HG02571 (cell line): ENCODE measurements at regions not wholly inside any gene's neighbourhood (a gene's known extent, or its start where the extent isn't known, plus 50 kb on each side); places are given as distances from the start of the nearest gene placed in this dataset.
A peak's percentile ranks its signal among the peaks of the same experiment; 100 is the strongest.
"Not testable (repeated sequence)": the region's sequence is repeated elsewhere in the genome, so short reads cannot be mapped to it uniquely, and the experiment has no call there.

ENCODE experiments used
- ATAC-seq: cut with Tn5 transposase; IDR thresholded peaks from one replicate; pipeline ENCODE4 v1.9.1; 2021; ENCODE audit warnings: mild to moderate bottlenecking, moderate library complexity; ENCODE audit not compliant: unreplicated experiment

DNA sequence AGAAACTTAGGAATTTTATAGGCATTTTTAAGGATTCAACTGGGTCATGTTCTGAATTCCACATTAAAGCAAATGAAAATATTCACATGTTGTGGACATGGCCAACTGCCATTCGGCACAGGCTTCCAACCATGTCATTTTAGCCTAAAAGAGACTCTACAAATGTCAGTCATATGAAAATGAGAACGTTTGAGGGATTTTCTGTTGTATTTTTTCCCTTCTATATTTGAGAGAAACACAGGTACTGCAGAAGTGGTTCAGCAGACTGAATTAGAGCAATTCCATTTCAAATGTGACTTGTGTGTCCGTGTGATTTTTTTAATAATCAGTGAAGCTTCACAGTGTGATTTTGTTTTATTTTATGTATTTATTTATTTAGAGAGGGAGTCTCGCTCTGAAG is 124.3 kb downstream of the TP53TG3F start:
- not testable (repeated sequence) for ATAC-seq

DNA sequence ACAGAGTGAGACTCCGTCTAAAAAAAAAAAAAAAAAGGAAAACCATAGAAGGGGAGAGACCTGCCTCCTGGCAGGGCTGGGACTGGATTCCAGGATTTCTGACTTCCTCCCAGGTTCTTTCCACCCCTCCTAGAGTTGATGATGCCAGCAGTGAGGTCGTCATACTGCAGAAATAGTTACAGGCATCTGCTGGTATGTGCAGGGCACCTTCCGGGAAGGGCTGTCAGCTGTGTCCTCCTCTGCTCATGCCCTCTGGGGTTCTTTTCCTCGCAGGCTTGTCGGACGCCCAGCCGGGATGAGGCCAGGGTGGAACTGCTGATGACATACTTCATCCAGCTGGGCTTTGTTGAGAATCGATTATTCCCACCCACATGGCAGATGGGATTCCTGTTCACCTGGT is 129.2 kb downstream of the TP53TG3F start:
- not testable (repeated sequence) for ATAC-seq

DNA sequence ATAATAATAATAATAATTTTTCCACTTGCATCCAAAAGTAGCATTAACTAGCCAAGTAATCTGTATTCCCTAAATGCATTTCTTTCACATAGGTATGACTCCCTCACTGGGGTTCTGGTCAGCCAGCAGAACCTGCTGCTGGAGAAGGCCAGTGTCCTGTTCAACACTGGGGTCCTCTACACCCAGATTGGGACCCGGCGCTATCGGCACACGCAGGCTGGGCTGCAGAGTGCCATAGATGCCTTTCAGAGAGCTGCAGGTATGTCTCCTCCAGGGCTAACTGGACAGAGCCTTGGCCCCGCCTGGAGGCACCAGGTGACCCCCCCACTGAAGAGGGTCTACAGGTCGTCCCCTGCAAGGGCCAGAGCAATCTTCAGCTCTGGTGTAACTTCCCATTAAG is 133.9 kb downstream of the TP53TG3F start:
- not testable (repeated sequence) for ATAC-seq

DNA sequence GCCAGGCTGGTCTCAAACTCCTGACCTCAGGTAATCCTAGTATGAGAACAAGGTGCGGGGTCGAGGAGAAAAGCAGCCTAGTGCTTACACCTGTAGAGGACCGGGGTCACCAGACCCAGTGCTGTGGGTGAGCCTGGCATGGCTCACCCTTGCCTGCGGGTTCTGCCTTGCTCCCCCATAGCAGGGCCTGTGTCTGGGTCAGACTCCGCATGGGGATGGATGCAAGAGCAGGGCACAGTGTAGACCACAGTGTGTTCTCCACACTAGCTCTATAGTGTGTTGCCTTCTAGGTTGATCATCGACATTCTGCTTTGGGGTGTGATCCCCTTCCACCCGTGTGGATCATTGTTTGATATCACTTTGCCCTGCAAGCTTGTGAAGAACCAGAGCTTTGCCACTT is 135.7 kb downstream of the TP53TG3F start:
- ATAC-seq, result not testable (repeated sequence)

DNA sequence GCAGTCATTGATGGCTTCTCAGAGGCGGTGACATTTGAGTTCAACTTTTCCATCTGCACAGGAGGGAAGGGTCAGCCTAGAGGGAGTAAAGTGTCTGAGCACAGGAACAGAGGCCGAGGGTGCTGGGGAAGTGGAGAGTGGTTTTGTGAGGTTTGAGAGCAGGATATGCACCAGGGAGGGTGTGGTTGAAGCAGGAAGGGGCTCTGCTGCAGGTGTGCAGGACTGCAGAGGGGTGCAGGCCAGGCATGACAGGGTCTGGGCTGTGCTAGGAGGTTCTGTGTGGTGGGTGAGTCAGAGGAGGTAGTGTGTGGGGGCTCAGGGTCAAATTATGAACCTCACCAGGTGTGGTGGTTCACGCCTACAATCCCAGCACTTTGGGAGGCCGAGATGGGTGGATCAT is 141.6 kb downstream of the TP53TG3F start:
- not testable (repeated sequence) for ATAC-seq

DNA sequence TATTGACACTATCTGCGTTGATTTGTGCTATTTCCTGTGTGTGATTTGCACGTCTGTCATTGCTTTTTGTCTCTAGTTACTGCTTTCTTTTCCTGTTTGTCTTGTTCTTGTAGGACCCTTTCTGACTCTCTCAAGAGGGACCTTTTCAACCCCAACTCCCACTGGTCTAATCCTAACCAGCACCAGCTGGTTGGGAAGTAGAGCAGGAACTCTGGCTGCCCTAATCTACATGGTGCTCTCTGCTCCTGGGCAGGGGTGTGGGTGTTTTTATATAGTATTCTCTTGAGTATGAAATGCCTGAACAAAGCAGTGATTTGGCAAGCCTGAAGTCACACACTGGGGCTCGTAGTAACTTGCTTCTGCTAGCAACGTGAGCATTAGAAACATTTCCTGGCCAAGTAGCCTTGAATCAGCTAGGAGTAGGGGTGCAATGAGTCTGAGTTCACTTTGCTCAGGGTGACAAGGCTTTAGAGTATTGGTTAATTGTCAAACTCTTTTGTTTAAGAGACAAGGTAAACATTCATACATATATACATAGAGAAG is 164.2 kb downstream of the TP53TG3F start:
- not testable (repeated sequence) for ATAC-seq

DNA sequence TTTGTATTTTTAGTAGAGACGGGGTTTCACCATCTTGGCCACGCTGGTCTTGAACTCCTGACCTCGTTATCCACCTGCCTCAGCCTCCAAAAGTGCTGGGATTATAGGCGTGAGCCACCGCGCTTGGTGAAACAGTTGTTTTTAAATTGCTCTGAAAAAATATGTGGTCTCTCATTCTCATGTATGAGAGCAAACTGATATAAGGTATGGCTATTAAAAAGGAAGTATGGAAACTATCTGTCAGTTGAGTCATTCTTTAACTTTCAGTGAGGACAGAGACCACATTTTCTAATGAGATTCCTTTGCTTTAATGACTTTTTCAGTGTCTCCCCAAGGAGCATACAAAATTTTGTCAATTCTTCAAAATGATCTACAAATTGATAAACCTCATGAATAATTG is 169.5 kb downstream of the TP53TG3F start:
- ATAC-seq, result not testable (repeated sequence)

DNA sequence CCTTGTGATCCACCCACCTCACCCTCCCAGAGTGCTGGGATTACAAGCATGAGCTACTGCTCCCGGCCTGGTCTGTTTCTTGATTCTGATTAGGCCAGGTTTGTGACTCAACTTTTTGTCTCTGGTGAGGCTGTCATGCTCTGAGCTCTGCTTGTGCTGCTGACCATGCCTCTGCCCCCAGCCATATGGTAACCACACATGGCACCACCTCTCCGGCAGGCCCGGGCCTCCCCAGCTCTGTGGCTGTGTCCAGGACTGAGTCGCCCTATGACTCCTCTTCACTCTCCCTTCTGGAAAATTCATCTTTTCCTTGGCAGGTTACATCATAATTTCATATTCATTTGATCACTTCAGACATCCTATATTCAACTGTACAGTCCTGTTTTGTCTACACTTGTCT is 172.3 kb downstream of the TP53TG3F start:
- ATAC-seq, result not testable (repeated sequence)

DNA sequence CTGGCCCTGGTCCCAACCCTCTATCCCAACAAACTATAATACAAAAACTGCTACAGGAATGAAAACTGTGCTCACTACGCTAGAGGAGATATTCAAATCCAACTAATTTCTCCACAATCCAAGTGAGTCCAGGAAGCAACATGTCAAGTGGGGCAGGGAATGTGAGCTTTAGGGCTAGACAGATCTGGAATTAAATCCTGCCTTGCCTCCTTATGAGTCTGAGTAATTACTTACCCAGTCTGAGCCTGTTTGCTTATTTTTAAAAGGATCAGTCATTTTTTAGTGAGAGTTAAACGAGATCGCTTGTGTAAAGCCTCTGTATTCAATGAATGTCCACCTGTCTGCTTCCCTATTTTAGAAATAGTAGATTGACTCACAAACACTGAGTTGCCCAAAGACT is 174.6 kb downstream of the TP53TG3F start:
- ATAC-seq, result not testable (repeated sequence)

DNA sequence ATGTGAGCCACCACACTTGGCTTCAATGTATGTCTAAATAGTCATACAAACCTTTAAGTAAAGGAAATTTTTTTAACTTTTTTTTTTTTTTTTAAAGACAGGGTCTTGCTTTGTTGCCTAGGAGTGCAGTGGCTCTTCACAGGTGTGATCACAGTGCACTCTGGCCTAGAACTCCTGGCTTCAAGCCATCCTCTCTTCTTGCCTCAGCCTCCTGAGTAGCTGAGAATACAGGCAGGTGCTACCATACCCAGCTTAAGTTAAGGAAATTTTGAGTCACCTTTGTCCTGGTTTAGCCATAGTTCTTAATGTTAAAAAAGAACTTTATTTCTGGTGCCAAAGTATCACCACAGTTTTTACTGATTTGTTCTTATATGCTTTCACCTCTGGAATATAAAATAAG is 177.3 kb downstream of the TP53TG3F start:
- ATAC-seq, result not testable (repeated sequence)

DNA sequence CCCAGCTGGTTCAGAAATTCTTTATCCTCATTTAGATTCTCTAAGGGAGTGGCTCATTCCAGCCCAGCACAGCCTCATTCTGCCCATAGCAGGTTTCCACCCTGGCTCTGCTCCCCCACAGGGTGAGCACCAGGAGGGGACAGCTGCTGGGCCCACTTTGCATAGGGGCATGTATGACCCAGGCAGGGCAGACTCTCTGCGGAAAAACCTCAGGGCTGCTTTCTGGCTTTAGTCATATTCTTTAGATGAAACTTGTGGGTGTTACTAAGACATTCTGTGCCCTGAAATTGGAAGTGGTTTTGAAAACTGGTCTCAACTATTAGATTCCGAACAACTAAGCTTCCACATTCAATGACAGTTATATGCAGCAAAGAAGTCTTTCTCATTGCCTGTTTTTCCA is 183.9 kb downstream of the TP53TG3F start:
- ATAC-seq, result peak; percentile 88

DNA sequence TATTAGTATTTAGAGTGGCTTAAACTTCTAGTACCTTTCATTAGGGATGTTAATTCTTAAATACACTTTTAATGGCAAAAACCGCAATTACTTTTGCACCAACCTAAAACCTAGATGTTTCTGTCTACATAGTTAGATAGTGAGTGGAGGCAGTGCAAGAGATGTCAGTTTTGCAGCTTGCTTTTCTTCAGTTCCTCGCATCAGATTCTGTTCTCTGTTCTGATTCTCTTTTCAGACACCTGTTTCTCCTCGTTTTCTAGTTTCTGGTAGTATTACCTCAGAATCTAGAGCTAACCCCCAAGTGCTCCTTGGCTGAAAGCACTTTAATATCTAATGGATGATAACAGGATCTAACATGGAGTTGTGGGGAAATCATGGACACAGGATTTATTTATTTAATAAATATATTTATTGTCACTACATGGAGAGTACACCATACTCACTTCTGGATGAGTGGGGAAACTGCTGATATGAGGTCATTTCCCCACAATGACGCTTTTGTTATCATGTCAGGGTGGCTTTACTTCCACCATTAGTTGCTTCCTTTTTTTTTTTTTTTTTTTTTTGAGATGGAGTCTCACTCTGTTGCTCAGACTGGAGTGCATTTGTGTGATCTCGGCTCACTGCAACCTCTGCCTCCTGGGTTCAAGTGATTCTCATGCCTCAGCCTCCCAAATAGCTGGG is 184.4 kb downstream of the TP53TG3F start:
- peak; percentile 45 for ATAC-seq

DNA sequence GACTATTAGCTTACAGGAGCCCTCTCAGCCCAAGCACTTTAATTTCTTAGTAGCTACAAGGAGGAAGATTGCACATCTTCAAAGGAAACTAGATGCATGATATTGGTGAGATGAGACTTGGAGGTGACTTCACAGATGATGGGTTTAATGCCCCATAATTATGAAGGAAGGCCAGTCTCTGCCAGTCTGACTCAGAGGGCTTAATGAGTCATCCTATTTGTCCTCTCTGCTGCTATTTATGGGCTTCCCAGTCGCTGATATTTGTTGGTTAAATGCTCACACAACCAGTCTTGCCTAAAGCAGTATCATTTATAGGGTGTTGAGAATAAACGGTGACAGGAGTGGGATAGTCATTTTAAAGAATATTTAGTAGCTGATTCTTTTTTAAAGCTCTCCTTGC is 187.0 kb downstream of the TP53TG3F start:
- not testable (repeated sequence) for ATAC-seq

DNA sequence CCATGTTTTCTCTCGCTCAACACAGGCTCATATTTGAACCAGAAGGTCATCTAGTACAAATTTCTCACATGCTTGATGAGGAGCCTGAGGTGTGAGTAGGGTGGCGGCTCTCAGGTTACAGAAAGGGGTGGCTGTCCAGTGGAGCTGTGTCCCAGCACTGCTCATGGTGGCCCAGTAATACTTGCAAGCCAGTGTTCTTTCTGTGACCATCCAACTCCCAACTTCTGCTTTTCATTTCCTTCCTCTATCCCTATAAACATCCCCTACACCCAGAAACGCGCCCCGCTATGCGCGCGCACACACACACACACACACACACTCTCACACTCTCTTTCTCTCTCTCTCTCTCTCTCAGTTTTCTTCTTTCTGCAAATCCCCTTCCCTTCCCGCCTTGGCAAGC is 196.3 kb downstream of the TP53TG3F start:
- ATAC-seq, result not testable (repeated sequence)

DNA sequence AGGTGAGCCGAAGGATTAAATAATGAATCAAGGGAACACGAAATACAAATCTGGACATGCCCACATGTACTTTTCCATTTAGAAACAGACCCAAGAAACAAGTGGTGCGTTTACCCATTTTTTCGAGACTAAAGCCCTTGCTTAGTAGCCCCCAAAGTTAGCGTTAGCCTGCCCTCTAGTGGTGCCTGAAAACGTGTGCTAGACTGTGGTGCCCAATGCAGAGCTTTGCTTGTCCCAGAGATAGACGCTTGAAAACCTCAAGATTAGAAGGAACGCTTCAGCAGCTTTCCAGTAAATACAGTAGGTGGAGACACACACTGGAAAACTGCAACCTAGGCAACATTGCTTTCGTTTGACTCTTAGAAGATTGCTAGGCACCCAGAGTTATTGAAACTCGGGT is 197.0 kb downstream of the TP53TG3F start:
- peak; percentile 64 for ATAC-seq

DNA sequence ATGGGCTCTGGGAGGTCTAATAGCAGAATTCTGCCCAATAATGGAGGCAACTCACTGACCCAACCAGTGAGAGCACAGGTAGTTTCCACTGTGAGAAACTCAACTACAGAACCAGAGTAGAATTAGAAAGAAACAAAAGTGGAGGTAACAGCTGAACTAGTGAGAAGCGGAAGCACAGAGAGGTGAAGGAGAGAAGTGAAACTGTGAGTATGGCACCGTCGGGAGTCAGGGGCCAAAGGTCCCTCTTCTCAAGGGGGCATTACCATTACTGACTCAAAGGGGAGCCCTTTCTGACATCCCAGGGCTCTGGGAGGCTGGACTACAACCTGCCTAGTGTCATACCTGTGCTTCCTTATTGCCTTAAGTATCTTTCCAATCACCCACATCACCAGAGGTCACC is 198.3 kb downstream of the TP53TG3F start:
- ATAC-seq, result peak; percentile 60

DNA sequence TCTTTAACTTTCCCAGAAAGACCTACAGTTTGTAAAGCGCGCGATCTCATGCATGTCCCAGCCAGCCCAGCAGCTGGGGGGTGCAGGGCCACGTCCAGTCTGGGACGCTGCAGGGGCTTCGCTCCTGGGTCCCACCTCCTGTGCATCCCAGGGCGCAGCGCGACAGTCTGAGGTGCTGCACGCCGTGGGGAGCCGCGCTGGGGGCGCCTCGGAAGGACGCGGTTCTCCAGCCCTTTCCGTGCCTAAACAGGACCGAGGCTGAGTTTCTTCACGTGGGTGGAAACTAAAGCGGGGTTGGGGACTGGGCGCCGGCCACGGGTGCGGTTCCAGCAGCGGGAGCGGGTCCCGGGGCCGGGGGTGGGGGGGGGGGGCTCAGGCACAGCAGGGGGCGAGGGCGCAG is 221.4 kb downstream of the TP53TG3F start:
- ATAC-seq, result not testable (repeated sequence)

DNA sequence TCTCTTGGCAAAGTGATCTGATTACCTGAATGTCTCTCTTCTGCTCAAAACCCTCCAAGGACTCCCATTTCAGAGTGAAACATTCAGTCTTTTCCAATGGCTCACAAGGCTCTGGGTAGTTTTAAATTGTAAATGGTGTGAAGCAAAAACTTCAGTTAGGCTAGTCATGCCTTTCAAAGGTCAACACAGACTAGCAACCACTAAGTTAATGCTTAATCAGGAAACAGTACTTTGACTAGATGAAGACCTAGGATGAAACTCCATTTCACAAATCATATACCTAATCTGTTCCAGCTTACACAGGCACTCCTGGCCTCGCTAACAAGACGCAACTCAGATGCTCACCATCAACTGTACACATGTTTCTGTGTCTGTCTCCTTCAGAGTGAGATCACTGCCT is 240.9 kb downstream of the TP53TG3F start:
- ATAC-seq, result not testable (repeated sequence)

DNA sequence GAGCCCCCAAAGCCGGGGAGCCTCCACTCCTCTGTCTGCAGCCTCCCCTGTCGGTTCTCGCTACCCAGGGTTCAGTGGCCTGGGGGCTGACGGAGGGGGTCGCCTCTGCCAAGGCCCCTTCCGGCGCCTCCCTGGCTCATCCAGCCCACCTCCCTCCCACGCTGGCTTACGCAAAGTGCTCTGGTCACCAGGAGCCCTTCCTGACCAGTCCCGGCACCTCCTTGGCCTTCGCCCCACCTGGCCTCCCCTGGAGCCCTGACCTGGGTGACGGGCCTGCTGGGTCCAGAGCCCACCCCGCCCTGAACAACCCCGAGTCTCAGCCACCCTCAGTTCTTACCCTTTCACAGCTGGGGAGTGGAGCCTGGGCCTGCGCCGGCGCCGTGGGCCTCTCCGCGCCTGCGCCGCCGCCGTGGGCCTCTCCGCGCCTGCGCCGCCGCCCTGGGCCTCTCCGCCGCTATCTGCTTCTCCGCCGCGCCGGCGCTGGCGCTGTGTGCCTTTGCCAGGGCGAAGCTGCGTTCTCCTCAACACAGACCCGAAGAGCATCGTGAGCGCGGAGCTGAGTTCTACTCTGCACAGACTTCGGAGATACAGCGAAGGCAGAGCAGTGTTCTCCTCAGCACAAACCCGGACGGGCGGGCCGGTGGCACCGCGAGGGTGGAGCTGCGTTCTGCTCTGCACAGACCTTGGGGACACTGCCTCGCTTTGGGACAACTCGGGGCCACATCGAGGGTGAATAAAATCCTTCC is 247.6 kb downstream of the TP53TG3F start:
- ATAC-seq, result not testable (repeated sequence)

DNA sequence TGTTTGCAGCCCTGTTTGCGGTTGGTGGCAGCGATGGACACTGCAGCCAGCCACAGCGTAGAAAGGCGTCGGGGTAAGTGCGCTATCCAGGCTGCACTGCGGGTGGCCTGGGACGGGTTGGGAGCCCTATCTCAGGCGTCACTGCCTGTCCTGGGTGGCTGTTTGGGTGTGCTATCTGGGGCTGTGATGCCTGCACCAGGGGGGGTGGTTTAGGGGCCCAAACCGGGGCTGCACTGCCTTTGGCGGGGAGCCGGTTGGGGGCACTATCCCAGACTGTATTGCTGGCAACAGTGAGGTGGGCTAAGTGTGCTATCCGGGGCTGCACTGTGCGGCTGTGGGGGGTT is 248.2 kb downstream of the TP53TG3F start:
- ATAC-seq, result not testable (repeated sequence)

DNA sequence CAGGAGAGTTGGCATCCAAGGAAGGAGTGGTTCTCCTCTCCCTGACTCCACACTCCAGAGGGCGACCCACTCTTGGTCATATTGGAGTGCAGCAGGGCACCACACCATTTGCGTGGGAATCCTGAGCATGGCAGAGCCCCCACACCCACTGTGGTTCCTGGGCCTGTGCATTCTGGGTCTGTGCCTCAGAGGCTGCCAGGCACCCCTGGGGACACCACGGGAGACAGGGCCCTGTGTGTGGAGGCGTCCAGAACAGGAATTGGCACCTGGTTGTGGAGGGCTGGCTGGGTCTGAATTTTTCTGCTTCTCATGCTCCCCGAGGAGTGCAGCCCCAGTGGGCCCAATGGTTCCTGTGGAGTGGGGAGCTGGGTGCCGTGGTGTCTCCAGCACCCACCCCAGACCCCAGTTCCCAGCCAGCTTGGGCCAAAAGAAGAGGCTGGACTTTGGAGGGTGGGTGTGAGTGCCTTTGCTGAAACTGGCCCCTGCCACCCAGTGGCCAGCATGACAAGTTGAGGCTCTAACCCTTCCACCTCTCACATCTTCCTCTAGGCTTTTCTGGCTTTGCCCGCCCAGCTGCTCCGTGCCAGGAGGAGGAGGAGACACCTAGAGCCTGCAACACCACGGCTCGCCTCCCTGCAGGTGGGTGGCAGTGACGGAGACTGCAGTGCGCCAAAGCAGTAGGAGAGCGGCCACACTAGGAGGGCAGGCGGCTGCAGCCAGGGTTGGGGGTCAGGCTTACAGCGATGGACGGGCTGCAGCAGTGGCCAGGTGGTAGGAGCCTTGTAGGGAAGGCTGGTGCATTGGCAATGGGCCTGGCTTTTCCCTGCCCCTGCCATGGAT is 250.7 kb downstream of the TP53TG3F start:
- ATAC-seq, result not testable (repeated sequence)
